ENCODE measurements at regions not wholly inside any gene's neighbourhood (a gene's known extent, or its start where the extent isn't known, plus 50 kb on each side); places are given as distances from the start of the nearest gene placed in this dataset.

- Histone ChIP-seq H3K4me3 (no peak overlapping the region), H3K36me3 (no peaks in the 10 kb centered on the region), H3K27me3 (replicated peaks) (no peaks in the 10 kb centered on the region), H3K27ac (no peak overlapping the region), H3K4me1 (replicated peaks) (no peaks in the 10 kb centered on the region), H3K9me3 (replicated peaks) (no peaks in the 10 kb centered on the region)
- DNase-seq (ENCODE audit: low read depth in 1 of 2, low spot score in 2 of 2) = no peak
Measured at GRCh38 chr1:209510063-209510462, 73.5 kb upstream of the CAMK1G start.

DNA sequence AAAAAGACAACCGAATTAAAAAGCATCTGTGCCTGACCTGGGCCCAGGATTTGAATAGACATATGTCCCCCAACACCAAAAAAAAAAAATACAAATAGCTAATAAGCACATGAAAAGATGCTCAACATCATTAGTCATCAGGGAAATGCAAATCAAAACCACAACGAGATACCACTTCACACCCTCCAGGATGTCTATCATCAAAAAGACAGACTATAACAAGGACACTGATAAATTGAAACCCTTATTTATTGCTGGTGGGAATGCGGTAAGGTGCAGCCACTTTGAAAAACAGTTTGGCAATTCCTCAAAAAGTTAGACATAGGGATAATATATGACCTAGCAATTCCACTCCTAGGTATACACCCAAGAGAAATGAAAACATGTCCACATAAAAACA, 72.3 kb upstream of the CAMK1G start:
- H3K4me3 ChIP-seq = no peak overlapping the region
- no peaks in the 10 kb centered on the region for H3K9me3 ChIP-seq (replicated peaks)
- DNase-seq (ENCODE audit: low read depth in 1 of 2, low spot score in 2 of 2) = no peak
- no peaks in the 10 kb centered on the region for H3K4me1 ChIP-seq (replicated peaks)
- no peaks in the 10 kb centered on the region for H3K36me3 ChIP-seq
- H3K27me3 ChIP-seq (replicated peaks) = no peaks in the 10 kb centered on the region
- no peak overlapping the region for H3K27ac ChIP-seq

- Histone ChIP-seq H3K27me3 (replicated peaks) (no peaks in the 10 kb centered on the region), H3K27ac (no peak overlapping the region), H3K36me3 (no peaks in the 10 kb centered on the region), H3K9me3 (replicated peaks) (no peaks in the 10 kb centered on the region), H3K4me1 (replicated peaks) (no peaks in the 10 kb centered on the region), H3K4me3 (no peak overlapping the region)
- DNase-seq (ENCODE audit: low read depth in 1 of 2, low spot score in 2 of 2) = no peak
Measured at GRCh38 chr1:209512821-209513220, 70.7 kb upstream of the CAMK1G start.

DNA sequence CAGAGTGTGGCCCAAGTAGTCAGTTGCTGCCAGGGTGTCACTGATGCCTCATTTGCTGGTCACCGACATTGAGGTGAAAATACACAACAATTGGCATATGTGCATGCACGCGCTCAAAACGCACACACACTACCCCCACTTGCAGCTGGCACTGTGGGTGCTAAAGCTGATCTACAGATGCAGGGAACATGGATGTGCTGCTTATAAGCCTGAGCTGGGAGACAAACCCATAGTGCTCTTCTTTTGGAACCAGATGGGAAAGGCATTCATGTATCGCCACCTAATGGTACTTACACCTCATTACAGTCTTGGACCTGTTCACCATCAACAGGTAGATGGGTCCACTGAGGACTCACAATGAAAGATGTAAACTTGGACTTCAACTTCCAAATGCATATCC, 70.3 kb upstream of the CAMK1G start:
- Histone ChIP-seq H3K4me1 (replicated peaks) (no peaks in the 10 kb centered on the region), H3K27me3 (replicated peaks) (no peaks in the 10 kb centered on the region), H3K36me3 (no peaks in the 10 kb centered on the region), H3K9me3 (replicated peaks) (no peaks in the 10 kb centered on the region), H3K27ac (no peak overlapping the region), H3K4me3 (no peak overlapping the region)
- DNase-seq (ENCODE audit: low read depth in 1 of 2, low spot score in 2 of 2) = peak in 1 of 2 experiments; percentile 18

DNA sequence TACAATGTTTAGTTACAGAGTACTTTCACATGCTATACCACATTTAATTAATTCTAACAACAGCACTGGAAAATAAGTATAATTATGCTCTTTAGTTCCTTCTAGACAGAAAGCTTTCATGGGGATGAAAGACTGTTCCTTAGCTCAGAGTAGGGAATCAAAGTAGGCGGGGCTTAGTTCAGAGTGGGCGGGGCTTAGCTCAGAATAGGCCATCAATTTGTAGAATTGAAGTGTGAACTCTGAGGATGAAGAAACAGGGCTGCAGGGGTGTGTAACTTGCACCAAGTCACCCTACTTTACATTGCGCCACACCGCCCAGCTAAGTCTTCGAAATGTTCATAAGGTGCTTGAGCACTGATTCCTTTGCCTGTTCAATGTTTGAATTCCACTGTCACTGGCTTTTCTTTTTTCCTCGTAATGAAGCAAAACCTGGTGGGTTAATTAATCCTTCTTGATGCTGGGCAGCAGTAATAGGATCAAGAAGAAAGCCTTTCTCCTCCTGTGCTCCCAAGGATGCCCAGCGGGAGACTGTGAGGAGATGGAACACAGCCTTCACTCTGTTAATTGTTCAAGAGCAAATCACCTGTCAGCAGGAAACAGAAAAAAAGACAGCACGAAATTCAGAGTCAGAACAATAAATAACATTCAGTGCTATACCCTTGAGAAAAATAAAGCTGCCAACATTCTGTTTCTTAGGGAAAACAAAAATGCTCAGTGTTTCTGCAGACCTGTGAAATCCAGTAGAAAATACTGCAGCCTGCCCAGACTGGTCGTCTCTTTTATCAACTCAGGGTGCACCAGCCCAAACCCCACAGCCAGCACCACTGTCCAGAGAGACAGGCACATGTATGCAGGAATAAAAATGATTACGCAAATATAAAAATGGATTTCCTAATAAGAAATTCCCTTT, 66.5 kb upstream of the CAMK1G start:
- no peak overlapping the region for H3K27ac ChIP-seq
- no peak for DNase-seq (ENCODE audit: low read depth in 1 of 2, low spot score in 2 of 2)
- H3K36me3 ChIP-seq = no peaks in the 10 kb centered on the region
- no peak overlapping the region for H3K4me3 ChIP-seq
- H3K9me3 ChIP-seq (replicated peaks) = no peaks in the 10 kb centered on the region
- H3K4me1 ChIP-seq (replicated peaks) = no peaks in the 10 kb centered on the region
- no peaks in the 10 kb centered on the region for H3K27me3 ChIP-seq (replicated peaks)

DNA sequence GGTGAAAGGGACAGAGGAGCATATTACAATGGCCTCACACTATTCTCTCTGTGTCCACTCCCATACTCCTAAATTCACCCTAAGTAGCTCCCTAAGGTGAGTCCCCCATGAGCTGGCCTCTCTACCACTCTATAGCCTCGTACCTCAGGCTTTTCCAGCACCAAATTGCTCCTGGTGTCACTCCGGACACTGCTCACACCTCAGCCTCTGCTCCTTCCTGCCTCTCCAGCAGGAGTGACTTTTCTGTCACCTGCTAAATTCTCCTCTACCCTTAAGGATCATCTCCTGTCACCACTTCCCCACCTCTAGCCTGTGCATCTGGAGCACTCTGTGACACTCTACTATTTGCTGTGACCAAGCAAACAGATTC, 65.8 kb upstream of the CAMK1G start:
- no peak overlapping the region for H3K4me3 ChIP-seq
- no peaks in the 10 kb centered on the region for H3K9me3 ChIP-seq (replicated peaks)
- H3K36me3 ChIP-seq = no peaks in the 10 kb centered on the region
- DNase-seq (ENCODE audit: low read depth in 1 of 2, low spot score in 2 of 2) = no peak
- no peaks in the 10 kb centered on the region for H3K27me3 ChIP-seq (replicated peaks)
- H3K4me1 ChIP-seq (replicated peaks) = no peaks in the 10 kb centered on the region
- no peak overlapping the region for H3K27ac ChIP-seq

DNA sequence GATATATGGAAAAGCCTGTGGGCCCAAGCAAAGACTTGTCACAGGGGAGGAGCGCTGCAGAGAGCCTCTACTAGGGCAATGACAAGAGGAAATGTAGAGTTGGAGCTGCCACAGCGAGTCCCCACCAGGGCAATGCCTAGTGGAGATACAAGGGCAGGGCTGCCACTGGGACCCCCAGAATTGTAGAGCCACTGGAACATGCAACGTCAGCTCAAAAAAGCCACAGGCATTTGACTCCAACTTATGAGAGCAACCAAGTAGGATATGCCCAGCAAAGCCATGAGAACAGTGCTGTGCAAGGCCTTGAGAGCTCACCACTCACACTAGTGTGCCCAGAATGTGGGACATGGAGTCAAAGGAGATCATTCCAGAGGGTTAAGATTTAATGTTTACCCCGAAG, 63.7 kb upstream of the CAMK1G start:
- no peaks in the 10 kb centered on the region for H3K36me3 ChIP-seq
- H3K4me3 ChIP-seq = no peak overlapping the region
- no peaks in the 10 kb centered on the region for H3K9me3 ChIP-seq (replicated peaks)
- no peak overlapping the region for H3K27ac ChIP-seq
- no peak for DNase-seq (ENCODE audit: low read depth in 1 of 2, low spot score in 2 of 2)
- no peaks in the 10 kb centered on the region for H3K27me3 ChIP-seq (replicated peaks)
- no peaks in the 10 kb centered on the region for H3K4me1 ChIP-seq (replicated peaks)

DNA sequence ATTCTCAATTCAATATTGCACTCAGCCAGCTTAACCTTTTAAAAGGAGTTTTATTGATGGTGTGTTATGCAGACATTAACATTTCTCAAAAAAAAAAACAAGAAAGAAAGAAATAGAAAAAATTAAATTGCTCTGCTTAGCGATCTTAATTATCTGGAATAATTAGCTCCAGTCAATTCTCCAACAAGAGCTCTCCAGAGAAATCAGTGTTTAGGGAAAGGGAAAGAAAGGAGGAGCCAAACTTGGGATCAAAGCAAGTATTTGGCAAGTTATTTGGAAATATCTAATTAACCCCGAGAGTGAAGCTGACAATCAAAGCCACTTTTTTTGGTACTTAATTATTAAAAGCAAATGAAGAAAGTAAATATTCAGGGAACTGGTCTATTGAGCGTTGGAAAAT, 60.7 kb upstream of the CAMK1G start:
- no peaks in the 10 kb centered on the region for H3K9me3 ChIP-seq (replicated peaks)
- no peaks in the 10 kb centered on the region for H3K27me3 ChIP-seq (replicated peaks)
- H3K4me1 ChIP-seq (replicated peaks) = no peaks in the 10 kb centered on the region
- no peak overlapping the region for H3K4me3 ChIP-seq
- no peak overlapping the region for H3K27ac ChIP-seq
- no peaks in the 10 kb centered on the region for H3K36me3 ChIP-seq
- DNase-seq (ENCODE audit: low read depth in 1 of 2, low spot score in 2 of 2) = no peak

DNA sequence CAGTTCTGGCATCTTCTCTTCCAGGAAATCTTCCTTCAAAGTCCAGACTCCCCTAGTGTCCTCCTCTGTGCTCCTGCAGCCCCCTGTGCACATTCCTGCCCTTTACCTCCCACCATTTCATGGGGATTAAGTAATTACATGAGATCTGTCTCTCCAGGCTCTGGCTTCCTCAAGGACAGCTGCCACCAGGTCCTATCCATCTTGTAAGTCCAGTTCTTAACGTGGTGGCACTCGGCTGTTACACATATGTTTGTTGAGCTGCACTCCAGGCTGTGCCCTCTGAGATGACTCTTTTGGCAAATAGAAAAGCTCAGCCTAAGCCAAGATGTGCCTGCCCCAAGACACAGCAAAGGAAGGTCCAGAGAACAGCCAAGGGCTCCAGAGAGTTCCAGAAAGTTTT, 57.4 kb upstream of the CAMK1G start:
- Histone ChIP-seq H3K4me3 (no peak overlapping the region), H3K9me3 (replicated peaks) (no peaks in the 10 kb centered on the region), H3K27me3 (replicated peaks) (no peaks in the 10 kb centered on the region), H3K4me1 (replicated peaks) (no peaks in the 10 kb centered on the region), H3K27ac (no peak overlapping the region), H3K36me3 (no peaks in the 10 kb centered on the region)
- DNase-seq (ENCODE audit: low read depth in 1 of 2, low spot score in 2 of 2) = no peak

DNA sequence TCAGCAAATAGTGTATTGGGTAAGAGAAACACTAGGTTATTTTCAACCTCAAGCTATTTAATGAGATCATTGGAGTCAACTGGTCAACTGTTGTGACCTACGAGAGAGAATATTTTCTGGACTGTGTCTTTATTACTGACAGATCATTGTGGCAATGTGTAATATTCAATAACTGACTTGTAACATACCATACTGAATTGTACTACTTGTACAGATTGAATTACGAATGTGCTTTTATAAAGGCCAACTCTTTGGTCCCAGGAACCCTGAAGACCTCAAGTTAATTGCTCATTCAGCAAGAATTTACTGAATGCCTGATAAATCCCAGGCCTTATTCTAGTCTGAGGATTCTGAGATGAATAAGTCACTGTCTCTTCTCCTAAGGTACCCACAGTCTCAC, 56.1 kb upstream of the CAMK1G start:
- H3K36me3 ChIP-seq = no peaks in the 10 kb centered on the region
- H3K27ac ChIP-seq = no peak overlapping the region
- no peak for DNase-seq (ENCODE audit: low read depth in 1 of 2, low spot score in 2 of 2)
- no peaks in the 10 kb centered on the region for H3K9me3 ChIP-seq (replicated peaks)
- H3K4me3 ChIP-seq = no peak overlapping the region
- no peaks in the 10 kb centered on the region for H3K4me1 ChIP-seq (replicated peaks)
- no peaks in the 10 kb centered on the region for H3K27me3 ChIP-seq (replicated peaks)

DNA sequence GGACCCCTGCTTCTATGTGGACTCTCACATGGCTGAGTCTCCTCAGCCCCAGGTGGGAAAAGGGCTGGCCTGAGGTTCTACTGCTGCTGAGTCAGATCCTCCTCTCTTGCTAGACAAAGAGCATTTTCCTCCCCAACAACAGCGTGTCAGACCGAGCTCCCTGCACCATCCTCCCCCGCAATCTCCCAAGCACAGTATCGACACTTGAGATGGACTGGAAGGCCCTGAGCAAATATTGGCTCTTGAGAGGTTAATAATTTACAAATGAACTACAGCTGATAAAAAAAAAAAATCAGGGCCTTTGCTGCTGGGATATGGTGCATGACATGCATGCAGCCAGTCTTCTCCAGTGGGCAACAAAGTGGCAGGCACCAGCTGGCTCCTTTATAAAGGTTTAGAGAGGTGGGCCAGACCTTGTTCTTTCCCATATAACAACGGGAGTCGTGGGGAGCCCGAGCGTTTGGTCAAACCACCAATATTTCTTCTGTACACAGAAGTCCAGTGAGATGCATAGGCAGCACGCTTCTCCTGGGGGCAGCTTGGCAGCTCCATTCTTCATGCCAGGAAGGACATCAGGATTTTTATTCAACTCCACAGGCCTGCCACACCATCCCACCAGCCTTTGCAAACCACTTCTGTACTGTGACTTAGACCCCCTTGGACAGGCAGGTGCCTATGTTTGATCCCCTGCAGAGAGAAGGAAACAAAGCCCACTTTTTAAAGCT, 55.4 kb upstream of the CAMK1G start:
- Histone ChIP-seq H3K4me3 (no peak overlapping the region), H3K36me3 (no peaks in the 10 kb centered on the region), H3K4me1 (replicated peaks) (no peaks in the 10 kb centered on the region), H3K9me3 (replicated peaks) (no peaks in the 10 kb centered on the region), H3K27me3 (replicated peaks) (no peaks in the 10 kb centered on the region), H3K27ac (no peak overlapping the region)
- no peak for DNase-seq (ENCODE audit: low read depth in 1 of 2, low spot score in 2 of 2)

DNA sequence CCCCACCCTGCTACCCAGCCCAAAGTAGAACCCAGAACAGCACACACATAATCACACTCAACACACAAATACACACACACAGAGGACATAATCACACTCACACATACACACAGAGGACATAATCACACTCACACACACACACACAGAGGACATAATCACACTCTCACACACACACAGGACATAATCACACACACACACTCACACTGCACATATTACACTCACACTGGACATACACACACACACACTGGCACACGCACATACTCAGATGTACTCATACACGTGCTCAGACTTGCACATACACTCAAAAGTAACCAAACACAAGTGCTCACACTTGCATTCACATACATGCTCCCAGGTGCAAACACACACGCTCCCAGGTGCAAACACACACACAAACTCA, 54.3 kb upstream of the CAMK1G start:
- Histone ChIP-seq H3K4me1 (replicated peaks) (no peaks in the 10 kb centered on the region), H3K36me3 (no peaks in the 10 kb centered on the region), H3K27me3 (replicated peaks) (no peaks in the 10 kb centered on the region), H3K4me3 (no peak overlapping the region), H3K27ac (no peak overlapping the region), H3K9me3 (replicated peaks) (no peaks in the 10 kb centered on the region)
- DNase-seq (ENCODE audit: low read depth in 1 of 2, low spot score in 2 of 2) = no peak

DNA sequence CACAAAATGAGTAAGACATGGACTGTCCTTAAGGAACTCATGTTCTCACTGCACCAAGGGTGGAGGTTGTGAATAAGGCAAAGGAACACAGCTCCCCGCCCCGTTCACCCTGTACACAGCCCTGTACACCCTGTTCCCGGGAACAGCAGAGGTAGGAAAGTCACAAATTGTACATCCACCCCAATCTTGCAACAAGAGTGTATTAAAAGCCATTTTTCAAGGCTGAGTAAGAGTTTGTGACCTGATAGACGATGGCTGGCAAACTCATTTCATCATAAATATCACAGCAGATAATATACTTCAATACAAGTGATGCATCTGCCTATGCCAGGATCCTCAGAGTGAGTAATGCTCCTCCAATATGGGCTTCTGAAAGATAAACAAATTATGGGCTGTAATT, 52.5 kb upstream of the CAMK1G start:
- H3K4me1 ChIP-seq (replicated peaks) = no peaks in the 10 kb centered on the region
- H3K4me3 ChIP-seq = no peak overlapping the region
- H3K27me3 ChIP-seq (replicated peaks) = no peaks in the 10 kb centered on the region
- no peaks in the 10 kb centered on the region for H3K36me3 ChIP-seq
- no peaks in the 10 kb centered on the region for H3K9me3 ChIP-seq (replicated peaks)
- DNase-seq (ENCODE audit: low read depth in 1 of 2, low spot score in 2 of 2) = no peak
- no peak overlapping the region for H3K27ac ChIP-seq

DNA sequence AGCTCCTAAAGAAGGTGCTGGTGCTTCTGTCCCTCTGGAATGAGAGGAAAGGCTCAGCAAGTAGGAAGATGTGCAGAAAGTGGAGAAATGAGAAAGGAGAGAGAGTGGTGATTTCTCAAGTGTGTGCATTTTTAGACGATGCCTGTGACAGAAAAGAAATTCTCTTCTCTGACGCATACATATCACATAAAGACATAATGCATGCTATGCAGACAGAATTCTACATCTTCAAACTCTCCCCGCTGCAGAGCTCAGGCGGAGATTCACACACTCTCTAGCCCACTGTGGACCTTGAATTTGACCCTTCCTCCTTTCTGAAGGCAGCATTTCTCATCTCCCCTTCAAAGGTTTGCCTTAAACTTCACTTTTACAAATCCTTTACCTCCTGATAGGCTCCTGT, 52.0 kb upstream of the CAMK1G start:
- H3K27me3 ChIP-seq (replicated peaks) = no peaks in the 10 kb centered on the region
- DNase-seq (ENCODE audit: low read depth in 1 of 2, low spot score in 2 of 2) = no peak
- no peaks in the 10 kb centered on the region for H3K4me1 ChIP-seq (replicated peaks)
- no peaks in the 10 kb centered on the region for H3K36me3 ChIP-seq
- no peaks in the 10 kb centered on the region for H3K9me3 ChIP-seq (replicated peaks)
- no peak overlapping the region for H3K27ac ChIP-seq
- no peak overlapping the region for H3K4me3 ChIP-seq

Measured in SJSA1 (cell line).